ENCODE measurements at regions not wholly inside any gene's neighbourhood (a gene's known extent, or its start where the extent isn't known, plus 50 kb on each side); places are given as distances from the start of the nearest gene placed in this dataset.
A peak's percentile ranks its signal among the peaks of the same experiment; 100 is the strongest.

- POLR2A ChIA-PET (ENCODE audit: low non-redundant PET) = no interaction called here
- intact Hi-C loops (cut with micrococcal nuclease; ENCODE audit: unreplicated experiment) = loop anchor here (5.0 kb wide), 2 partner anchors 352 to 798 kb away; no protein-coding TSS in a partner anchor
- Histone ChIP-seq H3K9me3 (ENCODE audit: low read depth, low read length, poor library complexity, severe bottlenecking) (no peaks in the 10 kb centered on the region), H3K4me1 (ENCODE audit: insufficient read depth, low read length, poor library complexity, severe bottlenecking) (no peaks in the 10 kb centered on the region), H3K36me3 (ENCODE audit: insufficient read depth, low read length, poor library complexity, severe bottlenecking) (no peaks in the 10 kb centered on the region), H3K27ac (ENCODE audit: low read depth, low read length, poor library complexity, severe bottlenecking) (no peak overlapping the region), H3K4me3 (ENCODE audit: low read depth, low read length, poor library complexity, severe bottlenecking) (no peak overlapping the region), H3K27me3 (replicated peaks; ENCODE audit: insufficient read depth, low read depth, low read length, poor library complexity) (no peaks in the 10 kb centered on the region)
- CTCF ChIA-PET = no interaction called here
- BruUV-seq (replicated peaks) = no TSS peak
- TF ChIP-seq EZH2 (IDR thresholded peaks at IDR 0.05; ENCODE audit: borderline replicate concordance, low read depth, low read length, poor library complexity, severe bottlenecking) = no peak
- 0 out of 2 replicates have a peak, but pooled peaks have one; percentile 12 for TF ChIP-seq CTCF (conservative IDR thresholded peaks at IDR 0.05; ENCODE audit: low read depth, low read length)
- no peak for DNase-seq (ENCODE audit: low spot score)
Observed at GRCh38 chr6:115545672-115545986, 515.1 kb downstream of the FRK start.

- TF ChIP-seq CTCF (conservative IDR thresholded peaks at IDR 0.05; ENCODE audit: low read depth, low read length) (peak; percentile 65), EZH2 (IDR thresholded peaks at IDR 0.05; ENCODE audit: borderline replicate concordance, low read depth, low read length, poor library complexity, severe bottlenecking) (no peak)
- BruUV-seq (replicated peaks) = no TSS peak
- no peaks in the 10 kb centered on the region for H3K9me3 ChIP-seq (ENCODE audit: low read depth, low read length, poor library complexity, severe bottlenecking)
- no peak overlapping the region for H3K4me3 ChIP-seq (ENCODE audit: low read depth, low read length, poor library complexity, severe bottlenecking)
- DNase-seq (ENCODE audit: low spot score) = peak; percentile 28
- ChIA-PET CTCF (interaction anchor here (0.6 kb wide), 1 partner anchor 141 kb away, joined by 3 read pairs; no protein-coding TSS in a partner anchor), POLR2A (ENCODE audit: low non-redundant PET) (no interaction called here)
- intact Hi-C loops (cut with micrococcal nuclease; ENCODE audit: unreplicated experiment) = loop anchor here (5.0 kb wide), 2 partner anchors 352 to 798 kb away; no protein-coding TSS in a partner anchor
- H3K27me3 ChIP-seq (replicated peaks; ENCODE audit: insufficient read depth, low read depth, low read length, poor library complexity) = no peaks in the 10 kb centered on the region
- no peaks in the 10 kb centered on the region for H3K4me1 ChIP-seq (ENCODE audit: insufficient read depth, low read length, poor library complexity, severe bottlenecking)
- no peaks in the 10 kb centered on the region for H3K36me3 ChIP-seq (ENCODE audit: insufficient read depth, low read length, poor library complexity, severe bottlenecking)
- H3K27ac ChIP-seq (ENCODE audit: low read depth, low read length, poor library complexity, severe bottlenecking) = no peak overlapping the region
Observed at GRCh38 chr6:115544765-115545671, 515.7 kb downstream of the FRK start.

- ChIA-PET CTCF (no interaction called here), POLR2A (ENCODE audit: low non-redundant PET) (no interaction called here)
- no peak for DNase-seq (ENCODE audit: low spot score)
- no TSS peak for BruUV-seq (replicated peaks)
- Histone ChIP-seq H3K27ac (ENCODE audit: low read depth, low read length, poor library complexity, severe bottlenecking) (no peak overlapping the region), H3K4me1 (ENCODE audit: insufficient read depth, low read length, poor library complexity, severe bottlenecking) (no peaks in the 10 kb centered on the region), H3K4me3 (ENCODE audit: low read depth, low read length, poor library complexity, severe bottlenecking) (no peak overlapping the region), H3K9me3 (ENCODE audit: low read depth, low read length, poor library complexity, severe bottlenecking) (no peaks in the 10 kb centered on the region), H3K27me3 (replicated peaks; ENCODE audit: insufficient read depth, low read depth, low read length, poor library complexity) (no peaks in the 10 kb centered on the region), H3K36me3 (ENCODE audit: insufficient read depth, low read length, poor library complexity, severe bottlenecking) (no peaks in the 10 kb centered on the region)
- TF ChIP-seq CTCF (conservative IDR thresholded peaks at IDR 0.05; ENCODE audit: low read depth, low read length) (no peak), EZH2 (IDR thresholded peaks at IDR 0.05; ENCODE audit: borderline replicate concordance, low read depth, low read length, poor library complexity, severe bottlenecking) (no peak)
- intact Hi-C loops (cut with micrococcal nuclease; ENCODE audit: unreplicated experiment) = no loop called here
Observed at GRCh38 chr6:115540077-115540869, 520.4 kb downstream of the FRK start.

All from A673 (cell line).